Fibroblast of lung (primary cell): ENCODE measurements at regions not wholly inside any gene's neighbourhood (a gene's known extent, or its start where the extent isn't known, plus 50 kb on each side); places are given as distances from the start of the nearest gene placed in this dataset.
A peak's percentile ranks its signal among the peaks of the same experiment; 100 is the strongest.

ENCODE experiments used
- EZH2 ChIP-seq: IDR thresholded peaks from 2 replicates; pipeline ENCODE4 v1.5.1; 2012; ENCODE audit warnings: low read length, control low read depth, mild to moderate bottlenecking; ENCODE audit errors: missing control alignments
- TF ChIP-seq, protein P1 (sequence below), 2 donors: IDR thresholded peaks in 1 of 2; conservative IDR thresholded peaks in 1 of 2; 1 replicate in 1 of 2; 2 replicates in 1 of 2; pipeline ENCODE4 v1.5.1; 2011 to 2012; ENCODE audit warnings: low read length in 2 of 2, control low read depth in 1 of 2, inconsistent platforms in 1 of 2, low read depth in 1 of 2, mild to moderate bottlenecking in 1 of 2

GRCh38 chr2:138922973-138923563, 142.9 kb upstream of the NXPH2 start:
- no peak for TF ChIP-seq EZH2
- TF ChIP-seq, protein P1, sequence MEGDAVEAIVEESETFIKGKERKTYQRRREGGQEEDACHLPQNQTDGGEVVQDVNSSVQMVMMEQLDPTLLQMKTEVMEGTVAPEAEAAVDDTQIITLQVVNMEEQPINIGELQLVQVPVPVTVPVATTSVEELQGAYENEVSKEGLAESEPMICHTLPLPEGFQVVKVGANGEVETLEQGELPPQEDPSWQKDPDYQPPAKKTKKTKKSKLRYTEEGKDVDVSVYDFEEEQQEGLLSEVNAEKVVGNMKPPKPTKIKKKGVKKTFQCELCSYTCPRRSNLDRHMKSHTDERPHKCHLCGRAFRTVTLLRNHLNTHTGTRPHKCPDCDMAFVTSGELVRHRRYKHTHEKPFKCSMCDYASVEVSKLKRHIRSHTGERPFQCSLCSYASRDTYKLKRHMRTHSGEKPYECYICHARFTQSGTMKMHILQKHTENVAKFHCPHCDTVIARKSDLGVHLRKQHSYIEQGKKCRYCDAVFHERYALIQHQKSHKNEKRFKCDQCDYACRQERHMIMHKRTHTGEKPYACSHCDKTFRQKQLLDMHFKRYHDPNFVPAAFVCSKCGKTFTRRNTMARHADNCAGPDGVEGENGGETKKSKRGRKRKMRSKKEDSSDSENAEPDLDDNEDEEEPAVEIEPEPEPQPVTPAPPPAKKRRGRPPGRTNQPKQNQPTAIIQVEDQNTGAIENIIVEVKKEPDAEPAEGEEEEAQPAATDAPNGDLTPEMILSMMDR (conservative IDR thresholded peaks at IDR 0.05 in 1 of 2, IDR thresholded peaks at IDR 0.05 in 1 of 2; ENCODE audit: low read depth in 1 of 2, low read length in 2 of 2), result peak in 1 of 2 donors; percentile 24
